ENCODE measurements at regions not wholly inside any gene's neighbourhood (a gene's known extent, or its start where the extent isn't known, plus 50 kb on each side); places are given as distances from the start of the nearest gene placed in this dataset.

- TF ChIP-seq, protein P1, sequence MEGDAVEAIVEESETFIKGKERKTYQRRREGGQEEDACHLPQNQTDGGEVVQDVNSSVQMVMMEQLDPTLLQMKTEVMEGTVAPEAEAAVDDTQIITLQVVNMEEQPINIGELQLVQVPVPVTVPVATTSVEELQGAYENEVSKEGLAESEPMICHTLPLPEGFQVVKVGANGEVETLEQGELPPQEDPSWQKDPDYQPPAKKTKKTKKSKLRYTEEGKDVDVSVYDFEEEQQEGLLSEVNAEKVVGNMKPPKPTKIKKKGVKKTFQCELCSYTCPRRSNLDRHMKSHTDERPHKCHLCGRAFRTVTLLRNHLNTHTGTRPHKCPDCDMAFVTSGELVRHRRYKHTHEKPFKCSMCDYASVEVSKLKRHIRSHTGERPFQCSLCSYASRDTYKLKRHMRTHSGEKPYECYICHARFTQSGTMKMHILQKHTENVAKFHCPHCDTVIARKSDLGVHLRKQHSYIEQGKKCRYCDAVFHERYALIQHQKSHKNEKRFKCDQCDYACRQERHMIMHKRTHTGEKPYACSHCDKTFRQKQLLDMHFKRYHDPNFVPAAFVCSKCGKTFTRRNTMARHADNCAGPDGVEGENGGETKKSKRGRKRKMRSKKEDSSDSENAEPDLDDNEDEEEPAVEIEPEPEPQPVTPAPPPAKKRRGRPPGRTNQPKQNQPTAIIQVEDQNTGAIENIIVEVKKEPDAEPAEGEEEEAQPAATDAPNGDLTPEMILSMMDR (IDR thresholded peaks at IDR 0.05): no peak
- TF ChIP-seq POLR2A (IDR thresholded peaks at IDR 0.05): no peak
- TF ChIP-seq EP300 (IDR thresholded peaks at IDR 0.05): no peak
- no peak for TF ChIP-seq POLR2AphosphoS5 (IDR thresholded peaks at IDR 0.05)
These were observed 869.2 kb downstream of the SLC16A7 start for GRCh38 chr12:60465060-60465459.

All from sigmoid colon (tissue), 4 donors.